Vagina (tissue), 2 donors: ENCODE measurements at regions not wholly inside any gene's neighbourhood (a gene's known extent, or its start where the extent isn't known, plus 50 kb on each side); places are given as distances from the start of the nearest gene placed in this dataset.

Experiments
- CTCF ChIP-seq, 3 experiments: fragments of 450-650 bp in 2 of 3; fragments of 200-600 bp in 1 of 3; sonication (generic) in 1 of 3; IDR thresholded peaks; one replicate each; pipeline ENCODE4 v1.5.1; 2017 to 2019; ENCODE audit warnings: antibody characterized with exemption in 3 of 3, mild to moderate bottlenecking in 2 of 3, moderate library complexity in 2 of 3
- POLR2A ChIP-seq, 2 donors: fragments of 450-650 bp; IDR thresholded peaks; one replicate each; pipeline ENCODE4 v1.6.1; 2017; ENCODE audit warnings: antibody characterized with exemption in 2 of 2, mild to moderate bottlenecking in 2 of 2, moderate library complexity in 2 of 2
- POLR2AphosphoS5 ChIP-seq, 2 donors: sonication (generic); formaldehyde crosslinking; IDR thresholded peaks; one replicate each; pipeline ENCODE4 v1.9.0; 2017; ENCODE audit warnings: antibody characterized with exemption in 2 of 2, mild to moderate bottlenecking in 2 of 2, low read depth in 1 of 2; ENCODE audit not compliant: insufficient read depth in 1 of 2

- TF ChIP-seq POLR2AphosphoS5 (IDR thresholded peaks at IDR 0.05; ENCODE audit: insufficient read depth in 1 of 2, low read depth in 1 of 2) (no peak), CTCF (IDR thresholded peaks at IDR 0.05) (no peak), POLR2A (IDR thresholded peaks at IDR 0.05) (no peak)
Measured at GRCh38 chrX:113833096-113834055, 750.5 kb upstream of the HTR2C start.
